GM18502 (cell line): ENCODE measurements at regions not wholly inside any gene's neighbourhood (a gene's known extent, or its start where the extent isn't known, plus 50 kb on each side); places are given as distances from the start of the nearest gene placed in this dataset.

Source experiments
- ATAC-seq: cut with Tn5 transposase; IDR thresholded peaks from one replicate; pipeline ENCODE4 v1.9.1; 2021; ENCODE audit warnings: mild to moderate bottlenecking; ENCODE audit not compliant: unreplicated experiment, poor library complexity

DNA sequence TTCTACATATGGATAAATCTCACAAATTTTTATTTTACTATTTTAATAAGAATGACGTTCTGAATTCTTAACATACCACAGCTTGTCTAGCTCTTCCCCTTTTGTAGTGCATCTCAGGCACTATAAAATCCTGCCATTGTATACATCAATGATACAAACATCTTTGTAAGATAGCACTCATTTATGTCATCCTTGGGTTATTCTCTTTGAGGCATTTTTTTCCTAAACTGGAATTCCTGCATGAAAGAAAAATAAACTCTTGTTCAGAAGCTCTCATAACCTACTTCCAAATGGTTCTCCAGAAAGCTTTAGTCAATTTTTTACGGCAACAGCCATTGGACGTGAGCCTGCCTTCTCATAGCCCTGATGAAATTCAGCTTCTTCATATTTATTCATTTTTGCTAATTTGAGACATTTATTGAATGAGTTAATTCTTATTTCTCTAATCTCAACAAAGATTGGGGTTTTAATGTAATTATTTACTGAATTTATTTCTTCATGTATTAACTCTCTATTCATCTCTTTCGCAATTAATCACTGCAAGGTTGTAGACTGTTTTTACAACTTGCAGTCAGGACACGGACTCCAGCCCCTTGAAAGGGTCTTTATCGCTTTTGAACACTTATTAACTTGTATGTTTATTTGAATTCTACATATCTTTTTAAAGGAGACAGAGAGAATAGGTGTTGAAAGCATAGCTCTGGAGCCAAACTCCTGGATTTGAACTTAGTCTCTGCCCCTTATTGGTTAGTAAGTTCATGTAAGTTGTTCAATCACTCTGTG lies 57.6 kb upstream of the PARD3B start:
- ATAC-seq = no peak

- ATAC-seq = no peak
These were observed 53.7 kb upstream of the PARD3B start for GRCh38 chr2:204491528-204491927.

GRCh38 chr2:204492417-204492816 lies 52.9 kb upstream of the PARD3B start:
- ATAC-seq = no peak

GRCh38 chr2:204494681-204495080 lies 50.6 kb upstream of the PARD3B start:
- ATAC-seq = no peak

GRCh38 chr2:204495381-204495780 lies 49.9 kb upstream of the PARD3B start:
- no peak for ATAC-seq
